CD4-positive, alpha-beta memory T cell (primary cell): ENCODE measurements at regions not wholly inside any gene's neighbourhood (a gene's known extent, or its start where the extent isn't known, plus 50 kb on each side); places are given as distances from the start of the nearest gene placed in this dataset.

Experiments
- CTCF ChIA-PET: fragments of 350-600 bp; sonication (Branson Sonifier 250); formaldehyde crosslinking; loops from one replicate; lab custom pipeline; 2021; ENCODE audit warnings: inconsistent platforms; ENCODE audit not compliant: partially characterized antibody; lab: Charles Lee
- POLR2A ChIA-PET: fragments of 350-600 bp; sonication (Branson Sonifier 250); formaldehyde crosslinking; loops from one replicate; lab custom pipeline; 2021; ENCODE audit not compliant: partially characterized antibody; lab: Charles Lee
- DNase-seq, 5 donors: peaks; one replicate each; pipeline versions ENCODE4 v3.0.0 to v3.0.0-alpha.2; 2020 to 2022; ENCODE audit warnings: mixed read lengths in 1 of 5
- H3K27ac ChIP-seq: one replicate; pipeline ENCODE4 v1.7.0; 2013; ENCODE audit warnings: low read depth, low read length
- H3K27me3 ChIP-seq: 2 replicates; pipeline ENCODE4 v1.7.0; 2013; ENCODE audit warnings: mild to moderate bottlenecking, low read length, moderate library complexity; ENCODE audit not compliant: insufficient read depth
- H3K36me3 ChIP-seq: 2 replicates; pipeline ENCODE4 v1.7.0; 2013; ENCODE audit warnings: mild to moderate bottlenecking, low read length, moderate library complexity; ENCODE audit not compliant: insufficient read depth
- H3K4me1 ChIP-seq: 2 replicates; pipeline ENCODE4 v1.7.0; 2013; ENCODE audit warnings: mild to moderate bottlenecking, low read length, moderate library complexity; ENCODE audit not compliant: insufficient read depth
- H3K4me3 ChIP-seq, 2 donors: one replicate each; pipeline ENCODE4 v1.7.0; 2013; ENCODE audit warnings: low read length in 2 of 2, mild to moderate bottlenecking in 1 of 2
- H3K9me3 ChIP-seq, 2 donors: one replicate each; pipeline ENCODE4 v1.7.0; 2013; ENCODE audit warnings: low read length in 2 of 2, control low read depth in 1 of 2; ENCODE audit not compliant: control insufficient read depth in 1 of 2
- H3K27ac Mint-ChIP-seq, 7 donors: one replicate each; pipeline ENCODE4 v1.8.0; 2020 to 2021; ENCODE audit warnings: mixed read lengths in 7 of 7, mild to moderate bottlenecking in 6 of 7, inconsistent platforms in 3 of 7, moderate library complexity in 3 of 7
- H3K27me3 Mint-ChIP-seq, 2 donors: one replicate each; pipeline ENCODE4 v1.8.0; 2020 to 2021; ENCODE audit warnings: mixed read lengths in 2 of 2
- H3K36me3 Mint-ChIP-seq, 2 donors: one replicate each; pipeline ENCODE4 v1.8.0; 2020 to 2021; ENCODE audit warnings: mixed read lengths in 2 of 2, inconsistent platforms in 1 of 2, mild to moderate bottlenecking in 1 of 2
- H3K4me1 Mint-ChIP-seq, 4 donors: one replicate each; pipeline ENCODE4 v1.8.0; 2020 to 2021; ENCODE audit warnings: mixed read lengths in 4 of 4, mild to moderate bottlenecking in 1 of 4
- H3K4me3 Mint-ChIP-seq, 8 donors: one replicate each; pipeline ENCODE4 v1.8.0; 2020 to 2021; ENCODE audit warnings: mixed read lengths in 8 of 8, mild to moderate bottlenecking in 7 of 8, moderate library complexity in 6 of 8, inconsistent platforms in 3 of 8
- H3K9me3 Mint-ChIP-seq, 8 donors: one replicate each; pipeline ENCODE4 v1.8.0; 2020 to 2021; ENCODE audit warnings: mixed read lengths in 8 of 8, mild to moderate bottlenecking in 5 of 8, inconsistent platforms in 3 of 8, moderate library complexity in 1 of 8
- intact Hi-C: fragments of 100-400 bp; cut with micrococcal nuclease; formaldehyde crosslinking; loops from one replicate; pipeline ENCODE4 v1.15.1; 2023

DNA sequence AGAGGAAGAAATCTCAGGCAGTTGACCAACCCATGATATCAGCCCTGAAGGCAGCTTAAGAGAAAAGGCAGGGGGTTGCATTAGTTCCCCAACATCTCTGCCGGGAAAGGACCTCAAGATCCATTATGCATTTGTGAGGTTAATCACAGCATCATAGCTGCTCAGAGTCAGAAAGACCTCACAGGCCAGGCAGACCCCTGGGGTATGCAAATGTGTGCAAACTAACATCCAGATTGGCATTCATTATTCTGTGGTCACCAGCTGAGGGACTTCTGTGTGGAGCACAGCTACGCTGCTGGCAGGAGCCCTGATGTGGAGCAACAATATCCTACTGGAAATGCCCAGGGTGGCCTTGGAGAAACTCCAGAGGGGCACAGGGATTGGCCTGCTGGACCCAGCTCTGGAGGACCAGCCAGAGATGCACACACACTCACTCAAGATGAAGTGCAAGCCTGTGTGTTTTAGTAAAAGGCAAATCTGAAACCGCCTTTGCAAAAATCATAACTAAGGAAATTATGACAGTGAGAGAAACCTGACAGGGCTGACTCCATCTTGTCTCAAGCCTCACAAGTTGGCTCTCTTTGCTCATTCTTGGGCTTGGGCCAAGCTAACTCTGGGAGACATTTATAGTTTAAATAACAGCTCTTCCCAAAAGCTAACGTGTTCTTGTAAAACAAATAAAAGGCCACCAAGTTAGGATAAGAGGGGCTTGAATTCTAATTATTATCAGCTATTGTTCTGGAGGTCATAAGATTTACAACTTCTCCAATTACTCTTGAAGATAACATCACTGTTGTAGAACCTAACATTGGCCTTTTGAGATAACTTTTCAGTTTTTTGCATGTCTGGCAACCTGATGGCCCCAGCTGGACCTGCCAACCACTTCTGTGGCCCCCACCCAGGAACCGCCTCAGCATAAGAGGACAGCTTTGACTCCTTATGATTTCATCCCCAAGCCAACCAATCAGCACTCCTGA, 257.1 kb downstream of the UACA start:
- POLR2A ChIA-PET, result interaction anchor here (0.7 to 5.0 kb wide), 6 partner anchors 9 to 29 kb away, joined by 3 to 39 read pairs (median 11); no protein-coding TSS in a partner anchor
- intact Hi-C loops, result no loop called here
- Mint-ChIP-seq H3K4me1 (peaks cover 36 to 76% (median 54%) of the 10 kb centered on the region in 4 donors), H3K27ac (peak overlapping the region in 2 of 7 donors; percentile 11 to 42), H3K36me3 (peaks cover 0 to 17% of the 10 kb centered on the region in 2 donors), H3K27me3 (no peaks in the 10 kb centered on the region), H3K4me3 (peak overlapping the region in 1 of 8 donors; percentile 30), H3K9me3 (peaks cover 2 to 38% (median 18%) of the 10 kb centered on the region in 8 donors)
- Histone ChIP-seq H3K9me3 (peaks cover 0 to 9% of the 10 kb centered on the region in 2 donors), H3K27me3 (no peaks in the 10 kb centered on the region), H3K4me1 (peaks cover 66% of the 10 kb centered on the region), H3K27ac (no peak overlapping the region), H3K36me3 (no peaks in the 10 kb centered on the region), H3K4me3 (no peak overlapping the region)
- CTCF ChIA-PET, result interaction anchor here (1.2 to 4.7 kb wide), 7 partner anchors 8 to 1029 kb away, joined by 4 to 36 read pairs (median 10); no protein-coding TSS in a partner anchor
- DNase-seq, result no peak

DNA sequence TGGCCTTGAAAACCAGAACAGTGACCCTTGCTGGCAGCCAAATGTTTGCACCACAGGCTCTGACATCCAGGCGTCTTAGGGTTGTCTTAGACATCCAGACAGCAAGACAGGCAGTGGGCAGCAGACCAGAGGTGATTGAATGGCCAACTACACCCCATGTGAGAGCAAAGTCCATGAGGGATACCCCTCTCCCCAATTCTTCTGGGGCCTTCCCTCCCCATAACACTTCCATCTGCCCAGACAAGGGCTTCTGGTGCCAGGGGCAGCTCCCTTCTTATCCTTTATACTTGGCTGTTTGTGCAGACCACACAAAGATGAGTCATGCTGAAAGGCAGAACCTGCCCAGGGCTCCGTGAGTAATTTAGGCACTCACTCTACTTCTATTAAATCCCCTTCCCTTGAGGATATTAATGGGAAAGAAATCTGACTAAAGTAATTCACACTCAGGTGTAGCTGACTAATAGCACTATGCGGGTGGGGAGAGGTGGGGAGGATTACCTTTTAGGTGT, 257.9 kb downstream of the UACA start:
- peak overlapping the region in 3 of 8 donors; percentile 51 to 73 (median 57) for H3K4me3 Mint-ChIP-seq
- H3K27ac ChIP-seq, result no peak overlapping the region

DNA sequence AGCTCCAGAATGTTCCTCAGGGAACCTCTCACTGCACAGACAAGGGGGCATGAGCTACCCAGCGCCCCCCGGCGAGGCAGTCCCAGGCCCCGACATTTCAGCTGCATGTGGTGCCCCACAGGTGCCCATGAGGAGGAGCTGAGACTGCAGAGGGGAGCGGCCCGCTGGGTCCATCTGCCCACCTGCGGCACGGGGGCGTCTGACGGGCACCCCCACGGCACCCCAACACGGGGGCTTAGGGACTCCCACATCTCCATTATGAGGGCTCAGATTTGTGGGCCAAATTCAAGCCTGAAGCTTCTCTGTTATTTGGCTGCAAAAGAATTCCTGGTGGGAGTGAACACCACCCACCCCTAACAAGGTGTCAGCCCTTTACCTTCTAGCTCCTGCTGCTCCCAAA, 258.4 kb downstream of the UACA start:
- H3K27ac ChIP-seq, result no peak overlapping the region
- H3K9me3 Mint-ChIP-seq, result peaks cover 0 to 26% (median 6%) of the 10 kb centered on the region in 8 donors
- H3K27me3 Mint-ChIP-seq, result no peaks in the 10 kb centered on the region
- POLR2A ChIA-PET, result interaction anchor here (0.7 to 5.0 kb wide), 12 partner anchors 9 to 1053 kb away, joined by 3 to 39 read pairs (median 5); partner anchors contain the start of gene TLE3
- CTCF ChIA-PET, result interaction anchor here (1.1 to 4.7 kb wide), 9 partner anchors 9 to 929 kb away, joined by 3 to 36 read pairs (median 10); no protein-coding TSS in a partner anchor
- intact Hi-C loops, result no loop called here
- H3K4me1 Mint-ChIP-seq, result peaks cover 36 to 74% (median 54%) of the 10 kb centered on the region in 4 donors
- peaks cover 0 to 6% of the 10 kb centered on the region in 2 donors for H3K9me3 ChIP-seq
- no peaks in the 10 kb centered on the region for H3K36me3 ChIP-seq
- H3K4me3 Mint-ChIP-seq, result peak overlapping the region in 5 of 8 donors; percentile 54 to 76 (median 72)
- H3K36me3 Mint-ChIP-seq, result peaks cover 0 to 7% of the 10 kb centered on the region in 2 donors
- no peak overlapping the region for H3K4me3 ChIP-seq
- H3K27ac Mint-ChIP-seq, result no peak overlapping the region
- H3K27me3 ChIP-seq, result no peaks in the 10 kb centered on the region
- no peak for DNase-seq
- peaks cover 66% of the 10 kb centered on the region for H3K4me1 ChIP-seq

More for the DNA sequence above, 257.9 kb downstream of the UACA start:
- Histone ChIP-seq H3K4me1 (peaks cover 66% of the 10 kb centered on the region), H3K36me3 (no peaks in the 10 kb centered on the region), H3K9me3 (peaks cover 0 to 9% of the 10 kb centered on the region in 2 donors), H3K4me3 (no peak overlapping the region), H3K27me3 (no peaks in the 10 kb centered on the region)
- CTCF ChIA-PET, result interaction anchor here (1.1 to 4.7 kb wide), 9 partner anchors 8 to 1028 kb away, joined by 3 to 36 read pairs (median 10); no protein-coding TSS in a partner anchor
- peaks cover 0 to 12% of the 10 kb centered on the region in 2 donors for H3K36me3 Mint-ChIP-seq
- intact Hi-C loops, result no loop called here
- H3K9me3 Mint-ChIP-seq, result peaks cover under 1 to 31% (median 11%) of the 10 kb centered on the region in 8 donors
- POLR2A ChIA-PET, result interaction anchor here (0.7 to 5.0 kb wide), 11 partner anchors 8 to 745 kb away, joined by 3 to 39 read pairs (median 6); partner anchors contain the start of gene TLE3
- H3K27me3 Mint-ChIP-seq, result no peaks in the 10 kb centered on the region
- peak overlapping the region in 1 of 7 donors; percentile 8 for H3K27ac Mint-ChIP-seq
- peaks cover 36 to 76% (median 54%) of the 10 kb centered on the region in 4 donors for H3K4me1 Mint-ChIP-seq
- no peak for DNase-seq

- Mint-ChIP-seq H3K27me3 (no peaks in the 10 kb centered on the region), H3K9me3 (peaks cover 0 to 20% (median 2%) of the 10 kb centered on the region in 8 donors), H3K27ac (peak overlapping the region in 1 of 7 donors; percentile 8), H3K4me3 (peak overlapping the region in 7 of 8 donors; percentile 54 to 76 (median 59)), H3K36me3 (peaks cover 0 to 6% of the 10 kb centered on the region in 2 donors), H3K4me1 (peaks cover 36 to 68% (median 51%) of the 10 kb centered on the region in 4 donors)
- H3K27me3 ChIP-seq, result no peaks in the 10 kb centered on the region
- ChIA-PET CTCF (interaction anchor here (1.1 to 4.7 kb wide), 9 partner anchors 8 to 928 kb away, joined by 3 to 36 read pairs (median 10); no protein-coding TSS in a partner anchor), POLR2A (interaction anchor here (0.7 to 5.0 kb wide), 15 partner anchors 9 to 1052 kb away, joined by 3 to 39 read pairs (median 4); partner anchors contain the start of gene TLE3)
- no peak for DNase-seq
- intact Hi-C loops, result no loop called here
- no peak overlapping the region for H3K27ac ChIP-seq
- peaks cover 62% of the 10 kb centered on the region for H3K4me1 ChIP-seq
- peaks cover 0 to under 1% of the 10 kb centered on the region in 2 donors for H3K9me3 ChIP-seq
- no peaks in the 10 kb centered on the region for H3K36me3 ChIP-seq
- peak overlapping the region in 1 of 2 donors; percentile 2 for H3K4me3 ChIP-seq
These were observed 258.9 kb downstream of the UACA start for GRCh38 chr15:70504299-70504951.

DNA sequence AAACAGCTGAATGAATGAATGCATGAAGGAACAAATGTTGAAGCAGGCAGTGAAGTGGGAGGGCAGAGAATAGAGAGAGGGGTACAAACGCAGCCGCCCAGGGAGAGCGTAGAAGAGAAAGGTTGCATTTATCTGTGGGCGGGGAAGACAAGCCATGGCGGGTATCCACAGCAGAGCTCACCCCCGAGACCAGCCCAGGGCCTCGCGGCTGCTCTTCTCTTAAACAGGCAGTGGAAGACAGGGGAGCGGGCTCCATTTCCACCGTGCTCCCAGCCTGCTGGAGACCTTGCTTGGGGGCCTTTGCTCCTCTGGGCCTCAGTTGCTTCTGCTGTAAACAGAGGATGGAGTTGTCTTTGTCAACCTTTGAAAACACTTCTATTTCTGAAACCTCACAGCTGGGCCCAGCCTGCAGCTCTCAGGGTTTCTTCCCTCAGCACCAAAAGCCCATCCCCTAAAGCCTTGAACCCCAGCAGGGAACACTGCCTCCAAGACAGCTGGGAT, 259.5 kb downstream of the UACA start:
- H3K9me3 ChIP-seq, result no peaks in the 10 kb centered on the region
- ChIA-PET CTCF (interaction anchor here (1.1 to 4.7 kb wide), 5 partner anchors 10 to 37 kb away, joined by 3 to 36 read pairs (median 17); no protein-coding TSS in a partner anchor), POLR2A (interaction anchor here (0.7 to 5.0 kb wide), 11 partner anchors 11 to 1052 kb away, joined by 3 to 39 read pairs (median 4); partner anchors contain the start of gene TLE3)
- H3K4me1 ChIP-seq, result peaks cover 56% of the 10 kb centered on the region
- Mint-ChIP-seq H3K9me3 (peaks cover 0 to 17% (median under 1%) of the 10 kb centered on the region in 8 donors), H3K4me1 (peaks cover 33 to 62% (median 46%) of the 10 kb centered on the region in 4 donors), H3K4me3 (peak overlapping the region in 7 of 8 donors; percentile 29 to 76 (median 69)), H3K27me3 (no peaks in the 10 kb centered on the region), H3K36me3 (peaks cover 0 to 6% of the 10 kb centered on the region in 2 donors), H3K27ac (peak overlapping the region in 1 of 7 donors; percentile 23)
- H3K4me3 ChIP-seq, result peak overlapping the region in 1 of 2 donors; percentile 2
- no peak for DNase-seq
- H3K27me3 ChIP-seq, result no peaks in the 10 kb centered on the region
- no peak overlapping the region for H3K27ac ChIP-seq
- intact Hi-C loops, result no loop called here
- H3K36me3 ChIP-seq, result no peaks in the 10 kb centered on the region
